ENCODE measurements at regions not wholly inside any gene's neighbourhood (a gene's known extent, or its start where the extent isn't known, plus 50 kb on each side); places are given as distances from the start of the nearest gene placed in this dataset.

DNA sequence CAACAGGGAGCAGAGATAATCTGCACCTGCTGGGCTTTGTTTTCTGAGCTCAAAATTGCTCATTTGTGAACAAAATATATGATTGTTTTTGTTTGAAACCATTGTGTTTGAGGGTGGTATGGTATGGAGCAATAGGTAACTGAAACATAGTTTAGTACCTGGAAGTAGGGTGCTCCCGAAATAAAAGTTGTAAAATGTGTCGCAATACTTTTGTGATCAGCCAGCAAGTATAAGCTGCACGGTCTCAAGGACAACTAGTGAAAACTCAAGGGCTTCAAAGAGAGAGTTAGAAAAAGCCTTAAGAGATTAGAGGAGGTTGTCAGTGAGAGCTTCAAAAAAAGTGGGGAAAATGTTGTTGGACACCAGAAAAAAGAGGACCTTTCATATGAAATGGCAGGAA, 579.8 kb upstream of the POU3F2 start:
- TF ChIP-seq, protein P1, sequence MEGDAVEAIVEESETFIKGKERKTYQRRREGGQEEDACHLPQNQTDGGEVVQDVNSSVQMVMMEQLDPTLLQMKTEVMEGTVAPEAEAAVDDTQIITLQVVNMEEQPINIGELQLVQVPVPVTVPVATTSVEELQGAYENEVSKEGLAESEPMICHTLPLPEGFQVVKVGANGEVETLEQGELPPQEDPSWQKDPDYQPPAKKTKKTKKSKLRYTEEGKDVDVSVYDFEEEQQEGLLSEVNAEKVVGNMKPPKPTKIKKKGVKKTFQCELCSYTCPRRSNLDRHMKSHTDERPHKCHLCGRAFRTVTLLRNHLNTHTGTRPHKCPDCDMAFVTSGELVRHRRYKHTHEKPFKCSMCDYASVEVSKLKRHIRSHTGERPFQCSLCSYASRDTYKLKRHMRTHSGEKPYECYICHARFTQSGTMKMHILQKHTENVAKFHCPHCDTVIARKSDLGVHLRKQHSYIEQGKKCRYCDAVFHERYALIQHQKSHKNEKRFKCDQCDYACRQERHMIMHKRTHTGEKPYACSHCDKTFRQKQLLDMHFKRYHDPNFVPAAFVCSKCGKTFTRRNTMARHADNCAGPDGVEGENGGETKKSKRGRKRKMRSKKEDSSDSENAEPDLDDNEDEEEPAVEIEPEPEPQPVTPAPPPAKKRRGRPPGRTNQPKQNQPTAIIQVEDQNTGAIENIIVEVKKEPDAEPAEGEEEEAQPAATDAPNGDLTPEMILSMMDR (conservative IDR thresholded peaks at IDR 0.05; ENCODE audit: low read length) = no peak
- no peak for TF ChIP-seq EZH2phosphoT487 (IDR thresholded peaks at IDR 0.05; ENCODE audit: borderline replicate concordance)
